HCT116 (cell line): ENCODE measurements at regions not wholly inside any gene's neighbourhood (a gene's known extent, or its start where the extent isn't known, plus 50 kb on each side); places are given as distances from the start of the nearest gene placed in this dataset.

Source experiments
- ATAC-seq: fragments of 200-7000 bp; cut with Tn5 transposase; 2 replicates; pipeline ENCODE4 v1.9.1; 2020; ENCODE audit warnings: mild to moderate bottlenecking, moderate library complexity
- BruUV-seq: library from RNA; stranded (reverse); fragments of 400-500 nt; replicated peaks from 2 replicates; lab custom pipeline; 2021; lab: Mats Ljungman, UMichigan
- CTCF ChIA-PET: fragments of 300-600 bp; sonication (Branson Sonifier 250); formaldehyde crosslinking; loops from one replicate; lab custom pipeline; 2021; ENCODE audit warnings: antibody characterized with exemption; lab: Charles Lee
- POLR2A ChIA-PET: fragments of 300-600, 350-600 bp; sonication (Branson Sonifier 250); formaldehyde crosslinking; loops from one replicate; lab custom pipeline; 2021; ENCODE audit warnings: antibody characterized with exemption; lab: Charles Lee
- RAD21 ChIA-PET, 2 experiments: fragments of 300-600 bp; sonication (Branson Sonifier 250); formaldehyde crosslinking; loops; one replicate each; lab custom pipeline; 2023; ENCODE audit warnings: low total read pairs in 2 of 2; ENCODE audit not compliant: uncharacterized antibody in 2 of 2, unreplicated experiment in 2 of 2, low non-redundant PET in 1 of 2; lab: Charles Lee
- DNase-seq: peaks from one replicate; pipeline ENCODE4 v3.0.0-alpha.2; 2010; ENCODE audit warnings: low read depth, low spot score
- H2AFZ ChIP-seq: fragments of 200-600 bp; shearing (Covaris generic), sonication (generic); 2 replicates; pipeline ENCODE4 v1.6.1; 2017; ENCODE audit warnings: low read depth, mixed run types, mixed read lengths, antibody characterized with exemption, low read length; ENCODE audit not compliant: poor library complexity, severe bottlenecking
- H3K27ac ChIP-seq: 2 replicates; pipeline ENCODE4 v1.5.1; 2012; ENCODE audit warnings: low read depth, low read length
- H3K27me3 ChIP-seq: fragments of 200-600 bp; sonication (generic); 2 replicates; pipeline ENCODE4 v1.6.1; 2016; ENCODE audit warnings: mixed run types, low read length, mixed read lengths; ENCODE audit not compliant: insufficient read depth
- H3K36me3 ChIP-seq, 2 experiments: fragments of 200-500 bp in 1 of 2; fragments of 200-600 bp in 1 of 2; sonication (Bioruptor generic) in 1 of 2; sonication (generic) in 1 of 2; 2 replicates each; pipeline versions ENCODE4 v1.5.1 to v1.6.1; 2014 to 2016; ENCODE audit warnings: low read length in 2 of 2, inconsistent platforms in 1 of 2, mixed read lengths in 1 of 2, mixed run types in 1 of 2; ENCODE audit not compliant: insufficient read depth in 2 of 2, control insufficient read depth in 1 of 2
- H3K4me1 ChIP-seq, 2 experiments: fragments of 200-600 bp in 1 of 2; sonication (generic) in 1 of 2; 2 replicates each; pipeline versions ENCODE4 v1.5.1 to v1.6.1; 2012 to 2017; ENCODE audit warnings: low read length in 2 of 2, inconsistent platforms in 1 of 2, mild to moderate bottlenecking in 1 of 2, mixed read lengths in 1 of 2, mixed run types in 1 of 2, moderate library complexity in 1 of 2; ENCODE audit not compliant: insufficient read depth in 2 of 2, control insufficient read depth in 1 of 2
- H3K4me2 ChIP-seq: fragments of 200-600 bp; sonication (generic); 2 replicates; pipeline ENCODE4 v1.6.1; 2017; ENCODE audit warnings: mixed run types, low read length, mixed read lengths
- H3K4me3 ChIP-seq, 2 experiments: fragments of 200-600 bp in 1 of 2; sonication (generic) in 1 of 2; replicated peaks in 1 of 2; 2 replicates each; pipeline ENCODE4 v1.5.1; 2011 to 2016; ENCODE audit warnings: low read length in 2 of 2, control low read depth in 1 of 2, low read depth in 1 of 2, mild to moderate bottlenecking in 1 of 2, mixed read lengths in 1 of 2, mixed run types in 1 of 2
- H3K79me2 ChIP-seq: fragments of 200-600 bp; sonication (generic); 2 replicates; pipeline ENCODE4 v1.6.1; 2017; ENCODE audit warnings: mild to moderate bottlenecking, mixed run types, low read length, moderate library complexity, mixed read lengths; ENCODE audit not compliant: insufficient read depth
- H3K9ac ChIP-seq: fragments of 200-600 bp; sonication (generic); 2 replicates; pipeline ENCODE4 v1.6.1; 2016; ENCODE audit warnings: low read length, mixed read lengths
- H3K9me2 ChIP-seq: fragments of 200-600 bp; sonication (generic), shearing (Covaris generic); 2 replicates; pipeline ENCODE4 v1.6.1; 2017; ENCODE audit warnings: mixed run types, mild to moderate bottlenecking, moderate library complexity; ENCODE audit not compliant: insufficient read depth
- H3K9me3 ChIP-seq, 2 experiments: fragments of 200-500 bp in 1 of 2; fragments of 200-600 bp in 1 of 2; sonication (Bioruptor generic) in 1 of 2; sonication (generic) in 1 of 2; 2 replicates each; pipeline ENCODE4 v1.6.1; 2014 to 2017; ENCODE audit warnings: low read length in 2 of 2, mixed read lengths in 2 of 2, inconsistent platforms in 1 of 2, low read depth in 1 of 2, mild to moderate bottlenecking in 1 of 2, mixed run types in 1 of 2, moderate library complexity in 1 of 2; ENCODE audit not compliant: control insufficient read depth in 1 of 2, insufficient read depth in 1 of 2
- H4K20me1 ChIP-seq: fragments of 200-600 bp; sonication (generic), shearing (Covaris generic); 2 replicates; pipeline ENCODE4 v1.6.1; 2017; ENCODE audit warnings: mixed run types, mild to moderate bottlenecking, moderate library complexity; ENCODE audit not compliant: insufficient read depth
- ATF3 ChIP-seq: IDR thresholded peaks from 2 replicates; pipeline ENCODE4 v1.6.1; 2012
- CBX3 ChIP-seq: IDR thresholded peaks from 2 replicates; pipeline ENCODE4 v1.6.1; 2012; ENCODE audit warnings: low read depth
- CEBPB ChIP-seq: IDR thresholded peaks from 2 replicates; pipeline ENCODE4 v1.6.1; 2012; ENCODE audit warnings: low read depth
- EGR1 ChIP-seq: IDR thresholded peaks from 2 replicates; pipeline ENCODE4 v1.6.1; 2012; ENCODE audit warnings: low read depth
- ELF1 ChIP-seq: IDR thresholded peaks from 2 replicates; pipeline ENCODE4 v1.6.1; 2012; ENCODE audit warnings: low read depth, borderline replicate concordance
- EZH2 ChIP-seq: fragments of 200-600 bp; sonication (generic); IDR thresholded peaks from 2 replicates; pipeline ENCODE4 v1.6.1; 2017; ENCODE audit warnings: antibody characterized with exemption, mixed run types
- FOSL1 ChIP-seq: IDR thresholded peaks from 2 replicates; pipeline ENCODE4 v1.6.1; 2012; ENCODE audit warnings: low read depth
- JUND ChIP-seq: IDR thresholded peaks from 2 replicates; pipeline ENCODE4 v1.6.1; 2012
- POLR2A ChIP-seq: IDR thresholded peaks from 2 replicates; pipeline ENCODE4 v1.7.0; 2011; ENCODE audit warnings: borderline replicate concordance; ENCODE audit not compliant: insufficient read depth, insufficient read length; ENCODE audit errors: extremely low read depth
- POLR2AphosphoS5 ChIP-seq: IDR thresholded peaks from 2 replicates; pipeline ENCODE4 v1.6.1; 2011; ENCODE audit warnings: mild to moderate bottlenecking, low read depth, low read length, moderate library complexity
- RAD21 ChIP-seq: IDR thresholded peaks from 2 replicates; pipeline ENCODE4 v1.6.1; 2012; ENCODE audit warnings: low read depth, mild to moderate bottlenecking
- SIN3A ChIP-seq: IDR thresholded peaks from 2 replicates; pipeline ENCODE4 v1.6.1; 2012; ENCODE audit warnings: low read depth
- SP1 ChIP-seq: IDR thresholded peaks from 2 replicates; pipeline ENCODE4 v1.6.1; 2012; ENCODE audit warnings: low read depth
- SRF ChIP-seq: IDR thresholded peaks from 2 replicates; pipeline ENCODE4 v1.6.1; 2012; ENCODE audit warnings: low read depth
- TCF7L2 ChIP-seq: IDR thresholded peaks from 2 replicates; pipeline ENCODE4 v1.7.0; 2011; ENCODE audit warnings: borderline replicate concordance, inconsistent platforms; ENCODE audit not compliant: insufficient read depth, insufficient read length; ENCODE audit errors: extremely low read depth
- ZFX ChIP-seq: fragments of 450-650 bp; IDR thresholded peaks from 2 replicates; pipeline ENCODE4 v1.6.1; 2017
- ZNF274 ChIP-seq: fragments of 200-500 bp; sonication (Bioruptor generic); IDR thresholded peaks from 2 replicates; pipeline ENCODE4 v1.6.1; 2014; ENCODE audit warnings: mild to moderate bottlenecking, low read depth, low read length, inconsistent platforms
- intact Hi-C: fragments of 100-400 bp; cut with micrococcal nuclease; formaldehyde crosslinking; loops from 2 replicates; pipeline ENCODE4 v1.10.0; 2022
- TF ChIP-seq, protein P1 (sequence below): IDR thresholded peaks from 2 replicates; pipeline ENCODE4 v1.6.1; 2011; ENCODE audit warnings: mild to moderate bottlenecking, low read length, moderate library complexity; ENCODE audit not compliant: insufficient replicate concordance; ENCODE audit errors: extremely low read depth
- TF ChIP-seq, protein P2 (sequence below): IDR thresholded peaks from 2 replicates; pipeline ENCODE4 v1.6.1; 2012

DNA sequence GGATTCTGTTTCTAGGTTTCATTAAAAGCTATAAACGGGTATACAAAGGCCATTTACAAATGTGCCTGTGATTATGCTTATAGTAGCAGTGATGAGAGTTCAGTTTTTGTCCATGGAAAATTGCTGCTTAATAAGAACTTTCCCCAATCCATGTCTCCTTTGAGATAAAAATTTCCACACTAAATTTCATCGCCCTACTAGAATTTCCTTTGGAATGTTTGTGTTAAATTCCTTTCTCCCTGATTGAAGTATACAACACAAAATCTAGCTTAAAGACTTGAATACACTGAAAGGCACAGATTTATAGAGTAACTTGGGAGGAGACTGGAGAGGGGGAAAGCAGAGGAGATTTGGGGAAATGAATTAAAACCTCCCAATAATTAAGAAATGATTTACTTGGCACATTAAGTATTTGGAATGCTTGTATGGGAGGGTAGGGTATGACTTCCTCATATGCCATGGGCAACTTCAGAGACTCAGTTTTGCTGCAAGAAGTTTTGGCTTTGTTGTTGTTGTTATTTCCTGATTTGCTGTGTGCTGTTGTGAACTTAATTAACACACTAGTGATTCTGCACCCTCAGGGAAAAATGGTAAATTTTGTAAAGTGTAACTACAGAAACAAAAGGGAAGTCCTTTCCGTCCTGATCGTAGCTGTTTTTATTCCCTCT lies 157.6 kb upstream of the LMO4 start (continued):
- TF ChIP-seq, protein P1, sequence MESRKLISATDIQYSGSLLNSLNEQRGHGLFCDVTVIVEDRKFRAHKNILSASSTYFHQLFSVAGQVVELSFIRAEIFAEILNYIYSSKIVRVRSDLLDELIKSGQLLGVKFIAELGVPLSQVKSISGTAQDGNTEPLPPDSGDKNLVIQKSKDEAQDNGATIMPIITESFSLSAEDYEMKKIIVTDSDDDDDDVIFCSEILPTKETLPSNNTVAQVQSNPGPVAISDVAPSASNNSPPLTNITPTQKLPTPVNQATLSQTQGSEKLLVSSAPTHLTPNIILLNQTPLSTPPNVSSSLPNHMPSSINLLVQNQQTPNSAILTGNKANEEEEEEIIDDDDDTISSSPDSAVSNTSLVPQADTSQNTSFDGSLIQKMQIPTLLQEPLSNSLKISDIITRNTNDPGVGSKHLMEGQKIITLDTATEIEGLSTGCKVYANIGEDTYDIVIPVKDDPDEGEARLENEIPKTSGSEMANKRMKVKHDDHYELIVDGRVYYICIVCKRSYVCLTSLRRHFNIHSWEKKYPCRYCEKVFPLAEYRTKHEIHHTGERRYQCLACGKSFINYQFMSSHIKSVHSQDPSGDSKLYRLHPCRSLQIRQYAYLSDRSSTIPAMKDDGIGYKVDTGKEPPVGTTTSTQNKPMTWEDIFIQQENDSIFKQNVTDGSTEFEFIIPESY, result no peak
- TF ChIP-seq EGR1, result no peak

- H4K20me1 ChIP-seq, result no peaks in the 10 kb centered on the region
- H3K4me3 ChIP-seq, result no peak overlapping the region
- ATAC-seq (no peak), DNase-seq (no peak)
- ChIA-PET POLR2A (no interaction called here), RAD21 (no interaction called here), CTCF (no interaction called here)
- TF ChIP-seq FOSL1 (no peak), ELF1 (no peak), ZFX (no peak), JUND (no peak), EZH2 (no peak), ZNF274 (no peak), CEBPB (no peak), POLR2AphosphoS5 (no peak), CBX3 (no peak), ATF3 (no peak), TCF7L2 (no peak), POLR2A (no peak), SIN3A (no peak), SRF (no peak), RAD21 (no peak), SP1 (no peak)
- TF ChIP-seq, protein P1, result no peak
- TF ChIP-seq, protein P2, sequence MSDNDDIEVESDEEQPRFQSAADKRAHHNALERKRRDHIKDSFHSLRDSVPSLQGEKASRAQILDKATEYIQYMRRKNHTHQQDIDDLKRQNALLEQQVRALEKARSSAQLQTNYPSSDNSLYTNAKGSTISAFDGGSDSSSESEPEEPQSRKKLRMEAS, result no peak
- peaks cover 5% of the 10 kb centered on the region; the same call in 1 of the 2 replicates for H3K27me3 ChIP-seq
- no peaks in the 10 kb centered on the region for H3K4me1 ChIP-seq
- H3K36me3 ChIP-seq, result no peaks in the 10 kb centered on the region
- H2AFZ ChIP-seq, result no peak overlapping the region
- no TSS peak for BruUV-seq
- H3K27ac ChIP-seq, result no peak overlapping the region
- no peaks in the 10 kb centered on the region for H3K79me2 ChIP-seq
- H3K9me3 ChIP-seq, result no peaks in the 10 kb centered on the region
- intact Hi-C loops, result no loop called here
- H3K4me2 ChIP-seq, result no peak overlapping the region
- H3K9me2 ChIP-seq, result no peaks in the 10 kb centered on the region
- no peak overlapping the region for H3K9ac ChIP-seq
These were observed 155.4 kb upstream of the LMO4 start for GRCh38 chr1:87173231-87173630.
